ENCODE measurements at regions not wholly inside any gene's neighbourhood (a gene's known extent, or its start where the extent isn't known, plus 50 kb on each side); places are given as distances from the start of the nearest gene placed in this dataset.

GRCh38 chr11:119876841-119877240 is 147.8 kb upstream of the NECTIN1 start:
- DNase-seq = no peak

DNA sequence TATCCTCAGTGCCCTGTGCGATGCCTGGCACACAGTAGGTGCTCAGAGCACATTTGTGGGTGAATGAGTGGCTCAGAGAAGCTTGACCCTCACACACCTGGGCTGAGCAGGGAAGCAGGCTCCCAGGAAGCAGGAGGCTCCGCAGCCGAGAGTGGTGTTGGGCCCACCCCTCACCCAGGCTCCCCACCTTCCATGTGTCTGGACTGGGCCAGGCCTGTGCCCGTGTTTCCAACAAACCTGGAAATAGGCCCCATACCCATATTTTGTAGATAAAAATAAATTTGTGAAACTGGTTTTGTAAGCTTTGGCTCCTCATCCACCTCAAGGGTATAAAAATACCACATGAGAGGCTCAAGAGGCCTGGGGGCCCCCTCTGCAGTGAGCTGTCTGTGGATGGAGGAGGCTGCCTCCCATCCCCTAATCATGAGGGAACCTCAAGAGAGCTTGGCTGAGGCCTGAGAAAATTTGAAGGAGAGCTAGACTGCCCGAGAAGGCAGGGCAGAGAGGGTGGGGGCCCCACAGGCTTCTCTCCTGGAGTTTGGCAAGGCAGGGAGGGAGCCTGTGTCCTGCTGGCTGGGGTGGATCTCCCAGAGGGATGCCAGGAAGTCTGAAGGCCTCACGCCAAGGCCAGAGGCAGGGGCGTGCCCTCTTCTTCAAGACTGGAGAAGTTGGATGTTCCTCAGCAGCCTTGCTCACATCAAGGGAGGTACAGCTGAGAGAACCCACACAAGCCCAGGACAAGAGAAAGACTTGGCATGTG is 147.0 kb upstream of the NECTIN1 start:
- no peak for DNase-seq

- DNase-seq = no peak
Observed at GRCh38 chr11:119874660-119875238, 145.7 kb upstream of the NECTIN1 start.

GRCh38 chr11:119873761-119874421 is 144.9 kb upstream of the NECTIN1 start:
- DNase-seq = no peak

GRCh38 chr11:119872611-119873310 is 143.8 kb upstream of the NECTIN1 start:
- no peak for DNase-seq

- no peak for DNase-seq
Observed at GRCh38 chr11:119865661-119866156, 136.7 kb upstream of the NECTIN1 start.

DNA sequence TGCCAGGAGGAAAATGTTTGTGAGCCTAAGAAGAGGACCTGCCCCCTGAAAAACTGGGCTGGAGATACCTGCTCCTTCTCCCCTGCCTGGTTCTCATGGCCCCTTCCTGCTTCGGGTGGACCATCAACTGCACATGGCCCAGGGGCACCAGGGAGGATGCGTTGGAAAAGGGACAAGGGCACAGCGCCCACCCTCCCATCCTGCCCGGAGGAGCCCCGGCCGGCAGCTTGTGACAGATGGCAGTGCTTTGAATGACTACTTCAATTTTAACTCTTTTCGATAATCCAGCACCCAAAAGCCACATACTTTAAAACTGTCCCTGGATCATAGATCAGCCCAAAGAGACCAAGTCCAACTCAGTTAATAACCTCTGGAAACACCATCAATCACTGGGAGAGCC is 135.8 kb upstream of the NECTIN1 start:
- DNase-seq = no peak

GRCh38 chr11:119863851-119864601 is 135.0 kb upstream of the NECTIN1 start:
- DNase-seq = no peak

DNA sequence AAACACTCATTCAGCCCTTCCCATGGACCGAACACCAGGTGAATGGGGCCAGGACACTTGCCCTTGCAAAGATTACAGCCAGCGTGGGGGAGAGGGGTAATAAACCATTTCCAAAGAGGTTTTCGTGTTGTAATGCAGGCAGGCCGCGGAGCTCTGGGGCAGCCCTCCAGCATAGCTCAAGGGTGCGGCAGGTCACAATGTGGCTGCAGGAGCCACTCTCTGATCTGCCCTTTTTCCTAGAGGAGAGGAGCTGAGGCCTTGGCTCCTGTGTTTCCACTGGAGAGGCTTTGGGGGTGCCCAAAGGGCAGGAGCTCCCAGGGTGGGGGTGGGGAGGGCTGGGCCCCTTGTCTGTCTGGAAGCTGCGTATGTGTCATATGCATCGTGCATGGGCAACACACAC is 134.2 kb upstream of the NECTIN1 start:
- DNase-seq = no peak

GRCh38 chr11:119861160-119861559 is 132.2 kb upstream of the NECTIN1 start:
- no peak for DNase-seq

DNA sequence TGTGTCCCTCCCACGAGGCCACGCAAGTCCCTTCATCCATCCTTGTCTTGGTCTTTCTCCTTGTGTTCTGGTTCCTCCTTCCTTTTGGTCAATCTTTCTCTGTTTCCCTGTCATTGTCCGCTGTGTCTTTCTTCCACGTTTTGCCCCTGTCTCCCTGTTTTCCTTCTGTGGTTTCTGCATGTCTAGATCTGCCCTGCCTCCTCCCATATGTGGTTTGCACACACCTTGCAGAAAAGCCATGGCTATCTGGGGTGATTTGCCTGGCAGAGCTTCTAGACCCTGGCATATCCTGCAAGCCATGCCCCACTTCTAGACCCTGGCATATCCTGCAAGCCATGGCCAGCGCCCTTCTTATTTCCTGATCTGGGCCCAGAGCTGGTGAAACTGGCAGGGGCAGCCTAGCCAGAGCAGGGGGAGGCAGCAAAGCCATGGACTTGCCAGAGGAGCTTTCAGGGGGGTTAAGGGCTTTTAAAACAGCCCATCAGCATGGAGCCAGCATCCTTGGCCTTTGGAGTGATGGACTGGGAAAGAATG is 131.6 kb upstream of the NECTIN1 start:
- DNase-seq = no peak

DNA sequence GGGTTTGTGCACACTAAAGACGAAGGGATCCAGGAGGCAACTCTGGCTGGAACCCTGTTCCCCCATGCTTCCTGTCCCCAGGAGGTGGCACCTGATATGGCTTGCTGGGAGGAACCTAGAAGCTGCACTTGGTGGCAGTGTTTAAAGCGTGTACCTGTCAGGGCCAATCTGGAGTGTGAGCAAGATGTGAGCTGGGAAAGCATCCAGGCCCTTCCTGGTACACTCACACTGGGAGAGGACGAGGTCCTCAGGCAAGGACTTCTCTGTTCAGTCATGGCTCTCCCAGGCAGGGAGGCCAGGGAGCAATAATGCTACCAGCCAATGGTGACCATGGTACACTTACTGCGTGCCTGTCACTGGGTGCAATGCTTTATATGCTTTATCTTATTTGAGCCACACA is 130.7 kb upstream of the NECTIN1 start:
- DNase-seq = no peak

GRCh38 chr11:119858288-119858687 is 129.3 kb upstream of the NECTIN1 start:
- DNase-seq = no peak

DNA sequence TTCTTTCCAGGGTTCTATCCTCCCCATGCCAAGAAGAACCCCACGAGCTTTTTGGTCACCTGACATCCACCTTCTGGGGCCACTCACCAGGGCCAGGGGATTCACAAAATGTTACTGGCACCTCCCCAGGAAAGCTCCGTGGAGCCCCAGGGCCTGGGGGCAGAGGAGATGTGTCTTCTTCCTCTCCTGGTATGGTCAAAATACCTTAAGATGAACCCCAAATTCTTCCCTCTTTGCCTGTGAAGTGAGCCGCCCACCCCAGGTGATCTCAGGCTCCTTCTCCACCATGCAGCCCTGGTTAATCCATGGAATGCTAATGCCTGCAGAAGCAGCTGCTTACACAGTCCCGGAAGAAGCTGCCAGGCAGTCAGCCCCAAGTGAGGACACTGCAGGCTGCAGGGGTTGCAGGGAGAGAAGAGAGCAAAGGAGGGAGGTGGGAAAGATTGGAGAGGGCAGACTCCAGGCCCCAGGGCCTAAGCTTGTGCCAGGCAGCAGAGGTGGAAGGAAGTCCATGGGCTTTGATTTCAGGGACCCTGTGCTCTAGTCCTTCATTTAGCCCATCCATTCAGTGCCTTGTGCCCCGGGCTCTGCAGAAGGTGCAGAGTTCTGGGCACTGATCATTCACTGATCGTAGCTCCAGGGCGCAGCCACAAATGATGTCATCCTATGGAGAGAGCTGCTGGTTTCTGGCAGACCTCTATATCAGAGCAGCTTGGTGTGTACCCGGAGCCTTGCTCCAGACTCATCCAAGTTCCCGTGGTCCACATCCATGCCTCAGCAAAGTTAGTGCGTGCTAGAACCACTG is 127.9 kb upstream of the NECTIN1 start:
- DNase-seq = no peak

DNA sequence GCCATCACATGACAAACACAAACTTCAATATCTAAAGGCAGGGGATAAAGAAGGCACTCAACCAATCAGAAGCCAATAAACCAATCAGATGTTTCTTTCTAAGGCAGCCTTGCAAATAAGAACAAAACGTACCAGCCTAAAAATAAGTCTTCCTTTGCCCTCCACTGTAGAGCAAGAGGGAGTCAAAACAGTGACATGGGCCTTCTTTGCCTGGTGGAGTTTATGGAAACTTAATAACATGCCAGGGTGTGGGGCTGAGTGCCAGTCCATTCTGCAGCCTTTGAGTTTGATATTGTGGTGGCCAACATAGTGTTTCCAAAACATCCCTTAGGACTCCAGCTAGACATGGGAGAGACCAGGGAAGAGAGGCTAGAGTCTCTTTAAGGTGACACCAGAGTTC is 126.1 kb upstream of the NECTIN1 start:
- no peak for DNase-seq

DNA sequence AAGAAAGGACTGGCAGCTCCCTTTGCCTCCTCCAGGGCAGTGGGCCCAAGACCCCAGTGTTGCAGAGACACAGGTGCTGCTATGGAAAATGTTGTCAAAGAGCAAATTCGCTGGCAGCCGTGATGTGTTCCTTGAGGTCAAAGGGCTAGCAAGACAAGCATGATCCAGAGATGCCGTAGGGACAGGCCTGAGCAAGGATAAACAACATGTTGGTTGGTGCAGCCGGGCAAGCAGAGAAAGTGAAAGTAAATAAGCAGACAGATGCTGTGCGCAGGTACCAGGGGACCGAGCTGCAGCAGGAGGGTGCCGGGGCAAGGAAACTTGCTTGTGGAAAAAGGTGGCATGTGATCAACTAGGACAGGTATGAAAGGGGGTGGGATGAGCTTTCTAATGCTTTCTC is 125.5 kb upstream of the NECTIN1 start:
- DNase-seq = no peak

DNA sequence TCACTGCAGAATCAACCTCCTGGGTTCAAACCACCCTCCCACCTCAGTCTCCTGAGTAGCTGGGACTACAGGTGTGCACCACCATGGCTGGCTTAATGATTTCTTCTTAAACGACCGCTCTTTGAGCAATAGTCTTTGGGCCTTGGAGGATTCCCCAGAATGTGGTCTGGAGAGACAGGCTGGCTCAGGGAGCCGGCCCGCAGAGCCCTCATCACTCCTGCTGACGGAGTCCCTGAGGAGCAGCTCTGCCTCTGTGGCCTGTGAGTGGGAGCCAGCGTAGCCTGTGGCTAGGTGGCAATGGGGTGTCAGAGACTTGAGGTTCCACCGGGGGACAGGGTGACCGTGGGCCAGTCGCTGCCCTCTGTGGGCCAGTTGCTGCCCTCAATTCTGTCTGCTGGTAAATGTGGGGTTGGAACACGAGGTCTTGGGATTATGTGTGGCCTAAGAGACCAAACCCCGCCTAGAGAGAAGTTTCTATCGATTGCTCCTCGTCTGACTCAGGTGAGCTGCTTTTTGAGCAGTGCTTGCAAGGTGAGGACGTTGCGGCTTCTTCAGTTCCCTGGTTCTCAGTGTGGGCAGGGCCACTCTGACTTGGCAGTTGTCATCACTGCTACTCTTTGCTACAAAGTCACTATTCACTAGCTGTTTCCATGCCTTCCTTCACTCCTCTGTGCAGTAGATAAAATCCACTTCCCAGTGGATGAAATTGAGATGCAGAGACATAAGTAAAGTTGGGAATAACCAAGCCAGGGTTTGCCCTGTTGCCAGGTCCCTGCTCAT is 124.8 kb upstream of the NECTIN1 start:
- DNase-seq = no peak

GRCh38 chr11:119852741-119853140 is 123.7 kb upstream of the NECTIN1 start:
- DNase-seq = no peak

GRCh38 chr11:119850822-119851409 is 121.9 kb upstream of the NECTIN1 start:
- no peak for DNase-seq

DNA sequence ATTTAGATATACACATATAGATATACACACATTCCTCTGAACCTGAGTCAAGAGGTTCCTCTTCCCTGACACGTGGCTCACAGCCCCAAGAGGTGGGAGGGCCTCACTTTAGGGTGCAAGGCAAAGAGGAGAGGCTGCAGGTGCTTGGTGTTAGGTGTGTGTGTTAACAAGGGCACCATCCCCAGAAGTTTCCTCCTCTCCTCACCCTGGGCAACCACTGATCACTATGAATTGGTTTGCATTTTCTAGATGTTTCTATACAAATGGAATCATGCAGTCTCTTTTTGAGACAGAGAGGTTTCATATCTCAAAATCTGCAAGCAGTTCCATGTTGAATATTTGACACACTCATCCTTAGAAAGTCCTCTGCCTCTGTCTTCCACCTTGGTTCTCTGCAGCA is 120.9 kb upstream of the NECTIN1 start:
- DNase-seq = no peak
